HG02571 (cell line): ENCODE measurements at regions not wholly inside any gene's neighbourhood (a gene's known extent, or its start where the extent isn't known, plus 50 kb on each side); places are given as distances from the start of the nearest gene placed in this dataset.

ENCODE experiments used
- ATAC-seq: cut with Tn5 transposase; IDR thresholded peaks from one replicate; pipeline ENCODE4 v1.9.1; 2021; ENCODE audit warnings: mild to moderate bottlenecking, moderate library complexity; ENCODE audit not compliant: unreplicated experiment

DNA sequence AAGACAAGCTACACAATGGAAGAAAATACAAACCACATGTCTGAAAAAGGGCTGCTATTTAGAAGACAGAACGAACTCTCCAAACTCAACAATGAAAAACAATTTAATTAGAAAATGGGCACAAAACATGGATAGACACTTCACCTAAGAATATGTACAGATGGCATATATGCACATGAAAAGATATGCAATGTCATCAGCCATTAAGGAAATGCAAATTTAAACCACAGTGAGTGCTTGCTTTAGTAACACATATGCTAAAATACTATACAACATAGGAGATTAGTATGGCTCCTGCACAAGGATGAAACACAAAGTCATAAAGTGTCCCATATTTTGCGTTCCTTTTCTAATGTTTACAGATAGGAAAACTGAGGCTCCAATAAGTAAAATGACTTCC, 60.4 kb upstream of the FAM83B start:
- ATAC-seq = no peak

DNA sequence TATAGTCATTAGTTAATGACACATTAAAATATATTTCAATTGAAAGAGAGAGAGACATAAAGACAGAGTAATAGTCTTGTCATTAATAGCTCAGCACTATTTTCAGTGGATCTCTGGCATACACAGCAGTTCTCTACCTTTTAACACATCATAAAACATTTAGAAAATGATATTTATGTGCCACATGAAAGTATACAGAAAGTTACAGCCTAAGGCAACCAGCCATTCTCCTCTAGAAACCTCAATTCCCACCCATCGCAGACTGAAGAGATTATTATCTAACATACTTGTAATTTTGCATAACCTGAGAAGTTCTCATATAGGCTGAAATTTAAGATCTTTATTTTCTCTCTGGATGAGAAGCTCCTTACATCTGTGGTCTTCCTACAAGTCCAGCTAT, 58.7 kb upstream of the FAM83B start:
- ATAC-seq = no peak
